GM19023 (cell line): ENCODE measurements at regions not wholly inside any gene's neighbourhood (a gene's known extent, or its start where the extent isn't known, plus 50 kb on each side); places are given as distances from the start of the nearest gene placed in this dataset.
"Not testable (repeated sequence)": the region's sequence is repeated elsewhere in the genome, so short reads cannot be mapped to it uniquely, and the experiment has no call there.

Experiments
- ATAC-seq: cut with Tn5 transposase; IDR thresholded peaks from one replicate; pipeline ENCODE4 v1.9.1; 2021; ENCODE audit warnings: mild to moderate bottlenecking, moderate library complexity; ENCODE audit not compliant: unreplicated experiment

DNA sequence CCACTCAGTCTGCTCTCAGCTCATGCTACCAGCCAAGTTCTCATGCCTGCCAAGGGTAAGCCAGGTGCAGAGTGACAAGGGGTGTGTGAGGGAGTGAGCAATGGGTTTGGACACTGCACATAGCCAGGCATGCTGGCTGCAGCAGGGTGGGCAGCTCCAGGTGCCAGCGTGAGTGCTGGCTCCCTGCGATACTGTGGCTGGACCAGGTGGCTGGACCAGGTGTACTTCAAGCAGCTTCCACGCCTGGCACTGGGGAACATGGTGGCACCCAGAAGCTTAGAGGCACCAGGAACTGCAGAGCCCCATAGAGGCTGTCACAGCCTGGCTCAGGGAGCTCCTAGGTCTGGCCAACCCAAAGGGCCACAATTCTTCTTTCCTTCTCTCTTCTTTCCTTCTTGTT lies 234.9 kb upstream of the GIMD1 start:
- no peak for ATAC-seq

DNA sequence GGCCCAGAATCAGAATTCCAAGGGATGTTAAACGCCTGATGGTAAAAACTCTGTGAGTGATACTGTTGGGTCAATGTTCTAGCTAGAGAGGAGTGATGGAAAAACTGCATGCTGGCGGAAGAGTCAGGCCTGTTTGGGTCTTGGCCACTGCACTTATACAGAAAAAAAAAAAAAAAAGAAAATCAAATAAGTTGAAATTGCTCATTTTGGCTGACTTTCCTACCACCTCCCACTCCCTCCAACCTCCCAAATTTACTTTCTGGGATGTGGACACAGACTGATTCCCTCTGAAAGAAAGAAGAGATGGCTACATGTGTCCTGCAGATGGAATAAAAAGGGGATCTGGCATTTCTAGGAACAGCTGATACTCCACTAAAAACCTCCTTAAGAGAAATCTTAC lies 234.1 kb upstream of the GIMD1 start:
- ATAC-seq, result no peak

DNA sequence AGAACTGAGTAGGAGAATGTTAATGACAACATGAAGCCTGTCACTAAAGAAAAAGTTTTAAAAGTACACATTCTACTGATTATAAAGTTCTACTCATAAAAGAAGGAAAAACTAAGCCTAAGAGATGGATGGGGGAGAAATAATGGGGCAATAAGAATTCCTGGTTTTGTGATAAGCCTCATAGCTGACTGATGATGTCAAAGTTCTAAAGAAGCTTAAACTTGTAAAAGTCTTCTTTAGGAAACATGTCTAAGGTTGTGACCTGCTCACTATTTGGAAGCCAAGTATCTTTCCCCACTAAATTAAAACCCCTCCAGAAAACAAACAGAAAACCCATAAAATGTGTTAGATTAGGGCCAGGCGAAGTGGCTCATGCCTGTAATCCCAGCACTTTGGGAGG lies 232.9 kb upstream of the GIMD1 start:
- no peak for ATAC-seq

DNA sequence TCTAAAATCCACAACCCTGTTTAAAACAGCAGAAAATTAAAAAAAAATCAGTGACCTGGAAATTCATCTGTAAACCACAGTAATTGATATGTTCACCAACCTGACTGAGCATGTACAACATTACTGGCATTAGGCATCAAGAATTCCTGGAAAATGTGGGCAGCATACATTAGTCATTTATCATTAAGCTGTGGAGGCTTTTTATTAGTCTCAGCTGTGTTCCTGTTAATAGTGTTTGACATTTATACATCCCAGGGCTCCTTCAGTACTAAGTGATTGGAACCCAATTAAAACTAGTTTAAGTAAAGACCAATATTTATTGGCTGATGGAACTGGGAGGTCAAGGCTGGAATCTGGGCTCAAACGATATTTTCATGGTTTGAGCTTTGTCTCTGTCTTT lies 227.3 kb upstream of the GIMD1 start:
- ATAC-seq, result no peak

DNA sequence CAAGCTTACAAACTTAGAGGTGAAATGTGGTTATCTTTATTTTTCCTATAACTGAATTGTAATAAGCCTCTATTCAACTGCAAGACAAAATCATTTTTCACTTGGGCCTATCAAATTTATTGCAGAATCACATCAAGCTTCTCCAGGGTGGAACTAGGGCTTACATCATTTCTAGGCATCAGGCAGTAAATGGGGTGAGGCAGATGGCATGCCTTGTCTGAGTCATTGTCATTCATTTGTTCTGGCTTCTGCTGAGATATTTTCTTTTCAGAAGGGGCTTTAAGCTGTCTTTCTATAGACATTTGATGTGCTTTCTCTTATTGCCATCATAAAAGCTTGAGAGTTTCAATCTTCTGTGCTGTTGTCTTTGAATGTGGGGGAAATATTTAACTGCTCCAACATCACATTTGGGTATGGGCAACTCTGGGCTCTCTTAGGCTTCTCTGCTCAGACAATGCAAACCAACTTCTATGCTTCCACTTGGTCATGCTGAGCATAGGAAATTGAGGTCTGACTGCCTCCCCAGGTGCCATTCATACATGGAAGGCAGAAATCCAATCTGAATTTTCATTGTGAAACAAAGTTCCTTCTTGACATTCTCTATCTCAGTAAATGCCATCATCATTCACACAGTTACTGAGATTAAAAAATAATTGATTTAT lies 225.8 kb upstream of the GIMD1 start:
- no peak for ATAC-seq

DNA sequence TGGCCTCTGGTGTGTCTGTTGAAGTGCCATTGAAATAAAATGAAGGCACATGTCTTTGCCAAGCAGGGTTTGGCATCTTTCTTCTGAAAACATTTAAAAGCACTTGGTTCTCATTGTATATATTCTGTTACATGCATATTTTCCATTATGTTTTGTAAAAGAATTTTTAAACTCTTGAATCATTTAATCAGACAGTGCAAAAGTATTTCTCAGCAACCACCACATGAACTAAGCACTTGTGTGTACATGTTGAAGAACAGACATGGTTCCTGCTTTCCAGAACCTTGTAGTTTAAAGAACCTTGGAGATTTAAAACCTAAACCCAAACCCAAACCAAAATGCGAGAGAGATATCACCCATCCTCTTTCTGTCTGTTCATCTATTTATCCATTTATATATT lies 220.3 kb upstream of the GIMD1 start:
- ATAC-seq, result no peak

DNA sequence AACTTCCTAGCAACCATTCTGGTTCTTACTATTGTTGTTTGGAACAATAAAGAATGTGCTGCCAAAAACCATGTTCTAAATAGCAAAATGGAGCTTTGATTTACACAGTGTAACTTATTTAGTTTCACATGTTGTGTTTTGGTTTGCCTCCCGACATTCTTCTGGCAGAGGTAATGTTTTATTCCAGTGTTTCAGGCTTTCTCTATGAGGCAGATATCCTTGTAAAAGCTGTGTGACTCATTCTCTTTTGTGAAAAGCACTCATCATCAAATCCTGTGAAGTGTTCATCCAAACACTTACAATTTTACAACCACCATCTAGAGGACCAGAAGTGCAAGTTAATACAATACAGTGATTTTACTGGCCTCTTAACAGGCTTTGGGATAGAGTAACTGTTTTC lies 219.0 kb upstream of the GIMD1 start:
- ATAC-seq, result no peak

DNA sequence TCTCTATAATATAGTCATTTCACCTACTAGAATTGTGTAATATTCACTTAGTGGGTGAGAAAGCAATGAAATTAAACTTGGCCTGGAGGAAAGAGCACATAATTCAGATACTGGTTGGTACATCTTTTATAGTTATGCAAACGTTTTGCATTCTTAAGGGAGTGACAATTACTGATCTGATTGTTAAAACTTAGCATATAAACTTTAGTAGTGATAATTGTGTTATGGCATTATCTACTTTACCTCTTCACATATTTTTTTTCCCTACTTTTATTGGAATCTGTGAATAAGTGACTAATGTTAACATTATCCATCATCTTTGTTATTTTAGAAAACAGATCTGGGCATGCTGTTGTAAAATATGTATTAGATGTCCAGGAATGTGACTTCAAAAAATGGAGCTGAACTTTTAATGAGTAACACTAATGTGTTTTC lies 217.4 kb upstream of the GIMD1 start:
- ATAC-seq, result no peak

DNA sequence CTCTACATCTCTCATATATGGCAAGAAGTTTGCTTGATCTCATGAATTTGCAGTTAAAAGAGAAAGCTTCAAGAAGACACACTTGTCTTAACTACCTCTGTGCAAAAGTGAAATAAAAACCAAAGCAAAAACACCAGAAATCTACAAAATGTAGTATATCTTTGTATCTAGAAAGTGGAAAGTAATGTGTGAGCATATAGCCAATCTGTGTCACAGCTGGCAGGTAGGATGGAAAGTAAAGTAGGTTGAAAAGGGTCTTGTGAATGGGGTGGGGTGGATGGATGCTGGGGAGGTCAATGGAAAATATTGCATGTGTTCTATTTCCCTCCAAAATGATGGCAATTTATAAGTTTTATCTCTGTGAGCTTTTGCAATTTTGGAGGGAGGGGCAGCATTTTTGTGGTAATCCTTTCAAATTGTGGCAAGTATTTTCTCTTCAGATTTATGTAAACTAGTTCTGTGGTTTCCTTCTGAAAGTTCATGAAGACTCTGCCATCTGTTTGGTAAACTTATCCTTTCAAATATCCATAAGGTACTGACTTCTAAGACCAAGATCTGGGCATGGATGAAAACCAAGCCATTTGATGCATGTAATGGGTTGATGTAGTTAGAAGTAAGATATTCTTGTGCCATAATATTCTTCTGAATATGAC lies 215.9 kb upstream of the GIMD1 start:
- no peak for ATAC-seq

DNA sequence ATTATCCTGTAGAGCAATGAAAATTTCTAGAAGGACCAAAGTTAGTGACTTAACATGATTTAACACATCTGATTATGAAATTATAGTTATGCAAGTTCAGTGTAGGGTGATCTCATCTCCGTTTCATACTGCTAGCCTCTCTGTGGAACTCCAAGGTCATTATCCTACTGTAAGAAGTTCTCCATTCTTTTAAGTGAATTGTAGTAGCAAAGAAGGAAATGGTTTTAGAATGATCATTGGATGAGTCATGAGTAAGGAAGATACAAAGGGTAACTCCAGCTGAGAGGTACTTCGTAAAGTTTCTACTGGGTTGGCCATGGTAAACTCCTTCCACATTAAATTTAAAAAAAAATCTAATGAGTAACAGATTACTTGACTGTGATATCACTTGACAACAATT lies 215.0 kb upstream of the GIMD1 start:
- no peak for ATAC-seq

DNA sequence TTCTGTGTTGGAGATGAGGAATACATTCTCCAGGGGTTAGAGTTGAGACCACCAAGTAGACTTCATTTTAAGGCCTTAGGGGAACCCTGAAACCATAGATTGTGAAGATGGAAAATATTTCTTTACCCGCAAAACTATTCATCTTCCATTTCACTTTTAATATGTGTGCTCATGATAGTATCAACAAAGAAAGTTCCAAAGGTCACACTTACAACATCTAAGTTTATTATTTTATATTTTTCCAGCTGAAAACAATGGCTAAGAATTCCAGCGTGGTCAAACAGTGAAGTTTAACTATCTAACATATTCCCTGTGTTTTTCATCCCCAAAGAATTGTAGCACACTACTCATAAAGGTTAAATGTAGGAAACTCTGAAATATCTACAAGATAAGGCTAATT lies 214.5 kb upstream of the GIMD1 start:
- ATAC-seq, result no peak

DNA sequence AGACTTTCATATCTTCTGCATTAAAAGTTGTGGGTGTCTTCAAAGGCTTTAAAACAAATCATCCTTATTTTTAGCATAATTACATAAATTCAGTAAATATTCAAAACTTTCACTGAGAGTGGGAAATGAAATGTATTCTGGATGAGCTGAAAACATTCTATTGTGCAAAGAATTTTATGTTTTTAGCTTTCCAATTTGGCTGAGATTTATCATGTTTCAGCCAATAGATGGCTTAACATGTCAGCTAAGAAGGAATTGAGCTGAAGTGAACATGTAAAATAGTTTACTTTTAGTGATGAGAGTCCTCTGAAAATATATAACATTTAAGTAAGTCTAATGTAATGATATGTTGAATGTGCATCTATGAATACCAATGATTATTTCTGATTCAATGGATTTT lies 213.5 kb upstream of the GIMD1 start:
- ATAC-seq, result no peak

DNA sequence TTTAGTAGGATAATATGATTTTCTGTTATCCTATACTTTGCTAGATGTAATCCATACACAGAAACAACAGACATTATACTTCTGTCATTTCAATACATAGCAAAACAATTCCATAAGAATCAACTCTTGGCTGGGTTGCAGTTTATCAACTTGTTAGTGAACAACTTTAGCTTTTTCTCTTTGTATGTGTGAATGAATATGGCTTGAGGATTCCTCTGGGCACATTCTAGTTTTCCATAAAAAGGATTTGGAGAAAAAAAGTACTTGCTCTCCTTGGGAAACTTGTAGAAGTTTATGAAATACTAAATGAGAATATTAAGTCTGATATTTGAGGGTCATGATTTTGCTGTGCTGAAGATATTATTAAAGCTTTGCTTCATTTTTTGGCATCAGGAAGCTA lies 210.7 kb upstream of the GIMD1 start:
- ATAC-seq, result no peak

DNA sequence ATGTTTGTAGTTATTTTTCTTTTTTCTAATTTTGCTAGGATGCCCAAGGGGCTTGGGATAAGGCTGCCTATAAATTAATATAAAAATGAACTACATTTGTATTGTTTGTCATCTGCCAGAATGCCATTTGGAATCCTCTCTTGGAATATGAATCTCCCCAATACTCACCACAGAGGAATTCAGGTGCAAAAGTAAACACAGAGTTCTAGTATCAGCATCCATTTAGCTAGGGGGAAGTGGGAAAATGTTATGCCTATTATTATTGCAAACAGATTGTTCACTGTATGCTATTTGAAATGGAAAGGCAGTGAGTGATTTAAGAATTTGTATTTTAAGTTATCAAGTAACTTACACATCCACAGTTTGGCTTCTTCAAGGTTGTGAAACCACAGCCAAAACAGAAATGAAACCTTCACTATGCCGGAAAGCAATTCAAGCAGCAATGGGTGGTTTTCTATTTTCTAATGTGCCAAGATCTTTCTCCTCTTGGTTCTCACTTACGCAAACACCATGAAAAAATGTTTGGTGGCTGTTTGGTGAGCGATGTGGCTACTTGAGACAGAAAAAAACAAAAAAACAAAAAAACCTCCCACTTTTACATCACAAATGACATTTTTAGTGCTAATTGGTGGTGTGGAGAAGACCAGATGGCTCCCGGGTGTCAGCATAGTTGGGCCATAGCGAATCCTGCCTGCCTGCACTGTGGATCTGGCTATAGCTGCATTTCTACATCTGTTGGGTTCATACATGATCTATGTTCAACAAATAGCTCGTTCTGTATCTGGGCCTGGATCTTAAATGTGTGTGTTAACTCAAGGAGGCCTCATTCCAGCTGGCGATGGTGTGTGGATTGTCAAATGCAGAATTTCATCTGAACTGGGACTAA lies 200.8 kb upstream of the GIMD1 start:
- no peak for ATAC-seq

DNA sequence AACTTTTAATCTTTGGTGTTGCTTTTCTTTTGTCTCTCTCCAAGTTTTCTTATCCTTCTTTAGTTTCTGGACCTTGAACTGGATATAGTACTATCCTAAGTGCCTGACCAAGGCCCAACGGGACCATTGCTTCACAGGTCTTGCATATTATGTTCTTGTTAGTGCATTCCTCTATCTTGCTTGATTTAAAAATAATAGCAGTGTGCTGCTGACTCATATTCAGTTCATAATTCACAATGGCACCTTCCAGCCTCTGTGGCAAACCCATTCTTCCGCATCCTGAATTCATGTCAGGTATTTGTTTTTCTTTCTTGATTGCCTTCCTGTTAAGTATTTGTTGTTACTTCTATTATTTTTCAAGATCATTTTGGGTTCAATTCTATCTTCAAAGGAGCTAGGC lies 197.1 kb upstream of the GIMD1 start:
- ATAC-seq, result no peak

DNA sequence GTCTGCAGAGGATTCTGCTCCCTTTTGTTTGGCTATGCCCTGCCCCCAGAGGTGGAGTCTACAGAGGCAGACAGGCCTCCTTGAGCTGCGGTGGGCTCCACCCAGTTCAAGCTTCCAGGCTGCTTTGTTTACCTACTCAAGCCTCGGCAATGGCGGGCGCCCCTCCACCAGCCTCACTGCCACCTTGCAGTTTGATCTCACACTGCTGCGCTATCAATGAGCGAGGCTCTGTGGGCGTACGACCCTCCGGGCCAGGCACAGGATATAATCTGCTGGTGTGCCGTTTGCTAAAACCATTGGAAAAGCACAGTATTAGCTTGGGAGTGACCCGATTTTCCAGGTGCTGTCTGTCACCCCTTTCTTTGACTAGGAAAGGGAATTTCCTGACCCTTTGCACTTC lies 195.1 kb upstream of the GIMD1 start:
- ATAC-seq, result not testable (repeated sequence)

DNA sequence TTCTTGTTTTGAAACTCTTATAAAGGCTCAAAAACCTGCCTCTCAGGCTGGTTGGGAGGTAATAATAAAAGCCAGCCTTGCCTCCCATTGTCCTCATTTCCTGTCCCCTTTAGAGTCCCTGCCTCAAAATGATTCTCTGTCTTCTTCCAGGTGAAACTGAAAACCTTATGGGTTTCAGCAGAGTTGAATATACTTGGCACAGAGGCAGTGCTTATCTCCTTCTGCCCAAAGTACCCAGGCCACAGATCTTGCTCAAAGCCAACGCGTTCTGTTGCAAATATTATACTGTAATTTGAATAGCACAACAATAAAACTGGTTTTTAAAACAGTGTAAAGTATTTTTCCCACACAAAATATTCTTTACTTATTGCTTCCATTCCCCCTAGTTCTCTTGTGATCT lies 183.1 kb upstream of the GIMD1 start:
- ATAC-seq, result no peak

DNA sequence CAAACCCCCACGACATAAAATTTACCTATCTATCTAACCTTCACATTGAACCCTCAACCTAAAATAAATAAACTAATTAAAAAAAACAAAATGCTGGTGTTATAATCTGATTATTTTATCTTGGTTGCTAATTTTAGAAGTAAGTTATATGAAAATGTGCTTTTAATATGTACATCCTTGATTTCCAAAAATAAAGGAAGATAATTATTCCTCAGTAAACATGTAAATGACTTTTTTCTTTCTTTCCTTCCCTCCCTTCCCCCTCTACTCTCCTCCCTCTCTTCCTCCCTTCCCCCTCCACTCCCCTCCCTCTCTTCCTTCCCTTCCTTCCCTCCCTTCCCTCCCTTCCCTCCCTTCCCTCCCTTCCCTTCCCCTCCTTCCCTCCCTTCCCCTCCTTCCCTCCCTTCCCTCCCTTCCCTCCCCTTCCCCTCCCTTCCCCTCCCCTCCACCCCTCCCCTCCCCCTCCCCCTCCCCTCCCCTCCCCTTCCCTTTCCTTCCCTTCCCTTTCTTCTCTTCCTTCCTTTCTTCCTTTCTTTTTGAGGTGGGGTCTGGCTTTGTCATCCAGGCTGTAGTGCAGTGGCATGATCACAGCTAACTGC lies 180.0 kb upstream of the GIMD1 start:
- no peak for ATAC-seq

DNA sequence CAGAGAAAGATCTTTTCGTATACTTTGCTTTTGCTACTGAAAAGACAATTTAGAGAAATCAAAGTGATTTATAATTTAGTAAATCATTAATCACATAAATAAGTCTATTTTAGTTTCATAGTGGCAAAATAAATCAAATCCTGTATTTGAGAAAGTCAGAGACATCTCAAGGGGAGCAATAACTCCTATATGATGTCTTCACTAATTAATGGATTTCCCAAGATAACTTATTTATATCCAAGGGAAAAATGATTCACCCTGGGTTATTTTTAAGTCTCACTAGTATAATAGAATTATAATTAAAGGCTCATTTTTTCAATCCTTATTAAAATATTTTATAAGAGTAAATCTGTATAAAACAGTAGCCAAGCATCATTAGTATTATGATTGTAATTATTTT lies 177.8 kb upstream of the GIMD1 start:
- ATAC-seq, result no peak

DNA sequence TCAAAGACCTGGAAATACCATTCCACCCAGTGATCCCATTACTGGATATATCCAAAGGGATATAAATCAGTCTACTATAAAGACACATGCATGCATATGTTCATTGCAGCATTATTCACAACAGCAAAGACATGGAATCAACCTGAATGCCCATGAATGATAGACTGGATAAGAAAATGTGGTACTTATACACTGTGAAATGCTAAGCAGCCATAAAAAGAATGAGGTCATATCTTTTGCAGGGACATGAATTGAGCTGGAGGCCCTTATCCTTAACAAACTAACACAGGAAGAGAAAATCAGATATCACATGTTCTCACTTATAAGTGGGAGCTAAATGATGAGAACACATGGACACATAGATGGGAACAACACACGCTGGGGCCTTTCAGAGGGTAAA lies 174.0 kb upstream of the GIMD1 start:
- ATAC-seq, result not testable (repeated sequence)

DNA sequence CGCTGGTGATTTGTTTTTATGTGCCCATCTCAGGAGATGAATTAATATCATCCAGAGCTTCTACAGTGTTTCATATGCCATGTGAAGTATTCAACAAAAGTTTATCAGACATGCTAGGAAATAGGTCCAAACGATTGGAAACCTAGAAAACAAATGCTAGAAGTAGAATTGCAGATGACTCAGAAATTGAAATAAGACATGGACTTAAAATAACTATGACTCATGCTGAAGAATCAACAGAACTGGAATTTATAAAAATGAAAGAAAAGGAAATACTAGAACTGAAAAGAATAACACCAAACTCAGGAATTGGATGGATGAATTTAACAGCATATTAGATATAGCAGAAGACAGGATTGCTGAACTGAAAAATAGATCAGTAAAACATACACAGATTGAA lies 172.7 kb upstream of the GIMD1 start:
- no peak for ATAC-seq

DNA sequence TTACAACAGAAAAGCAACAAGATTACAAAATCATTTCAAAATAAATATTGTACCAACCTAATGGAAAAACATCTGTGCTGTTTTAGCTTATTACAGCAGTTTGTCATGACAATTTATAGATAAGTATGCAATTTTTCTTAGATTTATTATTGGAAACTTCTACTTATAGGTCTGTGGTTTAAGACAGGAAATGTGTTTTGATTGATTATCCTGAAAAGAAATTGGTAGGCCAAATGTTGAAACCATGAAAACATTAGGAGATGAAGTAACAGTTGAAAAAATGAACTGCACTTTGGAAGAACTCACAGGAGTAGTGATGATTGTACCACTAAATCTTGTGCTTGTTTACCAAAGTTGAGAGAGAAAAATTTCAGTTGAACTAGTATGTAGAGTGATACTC lies 162.2 kb upstream of the GIMD1 start:
- no peak for ATAC-seq
